Duodenal mucosa (tissue), 2 donors: ENCODE measurements at regions not wholly inside any gene's neighbourhood (a gene's known extent, or its start where the extent isn't known, plus 50 kb on each side); places are given as distances from the start of the nearest gene placed in this dataset.
"Not testable (repeated sequence)": the region's sequence is repeated elsewhere in the genome, so short reads cannot be mapped to it uniquely, and the experiment has no call there.

ENCODE experiments used
- H3K27ac ChIP-seq: one replicate; pipeline ENCODE4 v1.7.0; 2013; ENCODE audit warnings: low read depth, low read length
- H3K27me3 ChIP-seq, 2 donors: one replicate each; pipeline ENCODE4 v1.7.0; 2013; ENCODE audit warnings: low read length in 2 of 2, control low read depth in 1 of 2; ENCODE audit not compliant: insufficient read depth in 2 of 2, control insufficient read depth in 1 of 2
- H3K36me3 ChIP-seq, 2 donors: one replicate each; pipeline ENCODE4 v1.7.0; 2013; ENCODE audit warnings: low read length in 2 of 2, control low read depth in 1 of 2; ENCODE audit not compliant: insufficient read depth in 2 of 2, control insufficient read depth in 1 of 2
- H3K4me1 ChIP-seq, 2 donors: one replicate each; pipeline ENCODE4 v1.7.0; 2013; ENCODE audit warnings: low read length in 2 of 2, control low read depth in 1 of 2; ENCODE audit not compliant: insufficient read depth in 2 of 2, control insufficient read depth in 1 of 2
- H3K4me3 ChIP-seq, 2 donors: one replicate each; pipeline ENCODE4 v1.7.0; 2013; ENCODE audit warnings: low read length in 2 of 2, low read depth in 1 of 2
- H3K9ac ChIP-seq, 2 donors: one replicate each; pipeline ENCODE4 v1.7.0; 2013; ENCODE audit warnings: low read length in 2 of 2, low read depth in 1 of 2
- H3K9me3 ChIP-seq, 2 donors: one replicate each; pipeline ENCODE4 v1.7.0; 2013; ENCODE audit warnings: low read length in 2 of 2, control low read depth in 1 of 2; ENCODE audit not compliant: control insufficient read depth in 1 of 2

GRCh38 chr6:134745192-134745591 lies 204.7 kb downstream of the ALDH8A1 start:
- not testable (repeated sequence) for H3K4me3 ChIP-seq, H3K9me3 ChIP-seq, H3K9ac ChIP-seq, H3K27me3 ChIP-seq, H3K36me3 ChIP-seq, H3K27ac ChIP-seq
- peaks cover 14 to 17% of the 10 kb centered on the region in 2 donors for H3K4me1 ChIP-seq

- Histone ChIP-seq H3K9me3 (no peaks in the 10 kb centered on the region), H3K9ac (no peak overlapping the region), H3K27me3 (no peaks in the 10 kb centered on the region), H3K4me3 (no peak overlapping the region), H3K27ac (no peak overlapping the region), H3K4me1 (peaks cover 21 to 26% of the 10 kb centered on the region in 2 donors), H3K36me3 (no peaks in the 10 kb centered on the region)
These were observed 205.6 kb downstream of the ALDH8A1 start for GRCh38 chr6:134744301-134744700.

- Histone ChIP-seq H3K9ac (no peak overlapping the region), H3K27ac (no peak overlapping the region)
These were observed 208.7 kb downstream of the ALDH8A1 start for GRCh38 chr6:134741200-134741536.

GRCh38 chr6:134740473-134741199 lies 209.3 kb downstream of the ALDH8A1 start:
- Histone ChIP-seq H3K27ac (no peak overlapping the region), H3K27me3 (no peaks in the 10 kb centered on the region), H3K4me1 (peaks cover 18 to 29% of the 10 kb centered on the region in 2 donors), H3K9me3 (no peaks in the 10 kb centered on the region), H3K9ac (no peak overlapping the region), H3K4me3 (no peak overlapping the region), H3K36me3 (no peaks in the 10 kb centered on the region)

More at GRCh38 chr6:134741200-134741536, 208.7 kb downstream of the ALDH8A1 start:
- Histone ChIP-seq H3K27me3 (no peaks in the 10 kb centered on the region), H3K36me3 (no peaks in the 10 kb centered on the region), H3K4me1 (peaks cover 21 to 29% of the 10 kb centered on the region in 2 donors), H3K4me3 (no peak overlapping the region), H3K9me3 (no peaks in the 10 kb centered on the region)

GRCh38 chr6:134740027-134740373 lies 209.9 kb downstream of the ALDH8A1 start:
- Histone ChIP-seq H3K4me3 (no peak overlapping the region), H3K4me1 (peaks cover 18 to 29% of the 10 kb centered on the region in 2 donors), H3K9ac (no peak overlapping the region), H3K9me3 (no peaks in the 10 kb centered on the region), H3K36me3 (no peaks in the 10 kb centered on the region), H3K27ac (no peak overlapping the region), H3K27me3 (no peaks in the 10 kb centered on the region)

- H3K27ac ChIP-seq, result no peak overlapping the region
- H3K9me3 ChIP-seq, result no peaks in the 10 kb centered on the region
- H3K4me1 ChIP-seq, result peaks cover 18 to 29% of the 10 kb centered on the region in 2 donors
- no peak overlapping the region for H3K4me3 ChIP-seq
- H3K27me3 ChIP-seq, result no peaks in the 10 kb centered on the region
- no peak overlapping the region for H3K9ac ChIP-seq
- H3K36me3 ChIP-seq, result no peaks in the 10 kb centered on the region
These were observed 210.4 kb downstream of the ALDH8A1 start for GRCh38 chr6:134739299-134740026.

GRCh38 chr6:134738211-134738885 lies 211.6 kb downstream of the ALDH8A1 start:
- H3K9ac ChIP-seq, result no peak overlapping the region
- no peak overlapping the region for H3K27ac ChIP-seq
- peaks cover 18 to 29% of the 10 kb centered on the region in 2 donors for H3K4me1 ChIP-seq
- H3K4me3 ChIP-seq, result no peak overlapping the region
- no peaks in the 10 kb centered on the region for H3K27me3 ChIP-seq
- no peaks in the 10 kb centered on the region for H3K9me3 ChIP-seq
- H3K36me3 ChIP-seq, result no peaks in the 10 kb centered on the region

- Histone ChIP-seq H3K9me3 (no peaks in the 10 kb centered on the region), H3K4me1 (peaks cover 8 to 14% of the 10 kb centered on the region in 2 donors), H3K4me3 (no peak overlapping the region), H3K36me3 (no peaks in the 10 kb centered on the region), H3K27ac (no peak overlapping the region), H3K27me3 (no peaks in the 10 kb centered on the region), H3K9ac (no peak overlapping the region)
These were observed 214.4 kb downstream of the ALDH8A1 start for GRCh38 chr6:134735461-134735860.

- H3K36me3 ChIP-seq, result no peaks in the 10 kb centered on the region
- H3K9me3 ChIP-seq, result no peaks in the 10 kb centered on the region
- no peaks in the 10 kb centered on the region for H3K27me3 ChIP-seq
- no peak overlapping the region for H3K27ac ChIP-seq
- H3K4me3 ChIP-seq, result no peak overlapping the region
- peaks cover 0 to 4% of the 10 kb centered on the region in 2 donors for H3K4me1 ChIP-seq
- H3K9ac ChIP-seq, result no peak overlapping the region
These were observed 215.5 kb downstream of the ALDH8A1 start for GRCh38 chr6:134734312-134734869.

- no peaks in the 10 kb centered on the region for H3K9me3 ChIP-seq
- H3K4me1 ChIP-seq, result no peaks in the 10 kb centered on the region
- H3K4me3 ChIP-seq, result no peak overlapping the region
- H3K36me3 ChIP-seq, result no peaks in the 10 kb centered on the region
- H3K27ac ChIP-seq, result no peak overlapping the region
- H3K9ac ChIP-seq, result no peak overlapping the region
- no peaks in the 10 kb centered on the region for H3K27me3 ChIP-seq
These were observed 216.1 kb downstream of the ALDH8A1 start for GRCh38 chr6:134733801-134734200.
